Endothelial cell of umbilical vein (primary cell): ENCODE measurements at regions not wholly inside any gene's neighbourhood (a gene's known extent, or its start where the extent isn't known, plus 50 kb on each side); places are given as distances from the start of the nearest gene placed in this dataset.

ENCODE experiments used
- BruUV-seq: library from RNA; stranded (reverse); fragments of 400-500 nt; replicated peaks from 2 replicates; lab custom pipeline; 2021; lab: Mats Ljungman, UMichigan
- CTCF ChIA-PET: fragments of 300-600, 350-600 bp; sonication (Branson Sonifier 250); formaldehyde crosslinking; loops from one replicate; lab custom pipeline; 2021; ENCODE audit warnings: antibody characterized with exemption, inconsistent platforms; lab: Charles Lee
- POLR2A ChIA-PET: fragments of 300-600, 350-600 bp; sonication (Branson Sonifier 250); formaldehyde crosslinking; loops from one replicate; lab custom pipeline; 2021; ENCODE audit warnings: antibody characterized with exemption, inconsistent platforms; lab: Charles Lee
- DNase-seq: peaks from one replicate; pipeline ENCODE4 v3.0.0-alpha.2; 2011; ENCODE audit warnings: low read depth, low spot score
- FAIRE-seq: peaks from 2 replicates; lab custom pipeline; 2011; peaks lifted over from hg19 to GRCh38; lab: Jason Lieb, UNC
- H2AFZ ChIP-seq: 2 replicates; pipeline ENCODE4 v1.6.0; 2012; ENCODE audit warnings: low read depth, low read length, control low read depth, inconsistent platforms
- H3K27ac ChIP-seq: 2 replicates; pipeline ENCODE4 v1.5.1; 2011; ENCODE audit warnings: low read depth, mild to moderate bottlenecking, control low read depth, low read length, moderate library complexity; ENCODE audit not compliant: insufficient read depth
- H3K27me3 ChIP-seq, 2 experiments: 2 replicates each; pipeline versions ENCODE4 v1.6.0 to v1.6.1; 2011; ENCODE audit warnings: low read length in 2 of 2, mixed read lengths in 1 of 2; ENCODE audit not compliant: control insufficient read depth in 2 of 2, insufficient read depth in 2 of 2
- H3K36me3 ChIP-seq, 2 experiments: 2 replicates in 1 of 2; 3 replicates in 1 of 2; pipeline ENCODE4 v1.5.1; 2011; ENCODE audit warnings: low read length in 2 of 2, mild to moderate bottlenecking in 1 of 2, moderate library complexity in 1 of 2; ENCODE audit not compliant: control insufficient read depth in 2 of 2, insufficient read depth in 2 of 2; ENCODE audit errors: extremely low read depth in 1 of 2
- H3K4me1 ChIP-seq: 3 replicates; pipeline ENCODE4 v1.5.1; 2011; ENCODE audit warnings: mild to moderate bottlenecking, low read length; ENCODE audit not compliant: control insufficient read depth, insufficient read depth; ENCODE audit errors: extremely low read depth
- H3K4me2 ChIP-seq: 2 replicates; pipeline ENCODE4 v1.6.1; 2011; ENCODE audit warnings: low read length, control low read depth, mixed read lengths; ENCODE audit not compliant: insufficient read depth
- H3K4me3 ChIP-seq, 3 experiments: fragments of 200-600 bp in 1 of 3; sonication (generic), shearing (Covaris generic) in 1 of 3; replicated peaks in 1 of 3; 2 replicates each; pipeline ENCODE4 v1.5.1; 2011 to 2016; ENCODE audit warnings: control low read depth in 3 of 3, low read length in 3 of 3, mild to moderate bottlenecking in 2 of 3, inconsistent platforms in 1 of 3, low read depth in 1 of 3, moderate library complexity in 1 of 3; ENCODE audit not compliant: insufficient read depth in 1 of 3
- H3K79me2 ChIP-seq: 2 replicates; pipeline ENCODE4 v1.6.0; 2012; ENCODE audit warnings: low read length, inconsistent platforms; ENCODE audit not compliant: control insufficient read depth, insufficient read depth
- H3K9ac ChIP-seq: replicated peaks from 2 replicates; pipeline ENCODE3; 2011; ENCODE audit warnings: low read length, control low read depth; ENCODE audit not compliant: insufficient read depth; ENCODE audit errors: extremely low read depth
- H3K9me1 ChIP-seq: replicated peaks from 3 replicates; pipeline ENCODE4 v1.6.0; 2011; ENCODE audit warnings: mild to moderate bottlenecking, low read length; ENCODE audit not compliant: control insufficient read depth, insufficient read depth; ENCODE audit errors: extremely low read depth
- H3K9me3 ChIP-seq: replicated peaks from 2 replicates; pipeline ENCODE4 v1.5.1; 2012; ENCODE audit warnings: low read length, inconsistent platforms; ENCODE audit not compliant: control insufficient read depth, insufficient read depth
- H4K20me1 ChIP-seq: replicated peaks from 2 replicates; pipeline ENCODE3; 2011; ENCODE audit warnings: mild to moderate bottlenecking, low read length; ENCODE audit not compliant: control insufficient read depth, insufficient read depth; ENCODE audit errors: extremely low read depth
- CTCF ChIP-seq, 2 donors: IDR thresholded peaks; 1 replicate in 1 of 2; 2 replicates in 1 of 2; pipeline ENCODE4 v1.5.1; 2011; ENCODE audit warnings: low read length in 2 of 2, mild to moderate bottlenecking in 2 of 2, moderate library complexity in 2 of 2, control low read depth in 1 of 2, inconsistent platforms in 1 of 2, low read depth in 1 of 2; ENCODE audit not compliant: insufficient read depth in 1 of 2; ENCODE audit errors: extremely low read depth in 1 of 2
- EZH2 ChIP-seq: IDR thresholded peaks from 2 replicates; pipeline ENCODE4 v1.6.1; 2012; ENCODE audit warnings: borderline replicate concordance, low read depth, mild to moderate bottlenecking, moderate library complexity, low read length, inconsistent platforms; ENCODE audit not compliant: severe bottlenecking
- FOS ChIP-seq: IDR thresholded peaks from 2 replicates; pipeline ENCODE4 v1.6.1; 2011; ENCODE audit warnings: mild to moderate bottlenecking, low read length, moderate library complexity, borderline replicate concordance; ENCODE audit not compliant: insufficient read depth
- GATA2 ChIP-seq: IDR thresholded peaks from 2 replicates; pipeline ENCODE4 v1.7.0; 2011; ENCODE audit warnings: low read depth, mild to moderate bottlenecking, moderate library complexity, mixed read lengths, low read length; ENCODE audit not compliant: insufficient read length, insufficient read depth
- JUN ChIP-seq: IDR thresholded peaks from 2 replicates; pipeline ENCODE4 v1.6.1; 2011; ENCODE audit warnings: borderline replicate concordance, low read depth; ENCODE audit not compliant: insufficient read length, insufficient read depth
- MAX ChIP-seq: IDR thresholded peaks from 2 replicates; pipeline ENCODE4 v1.6.1; 2011; ENCODE audit not compliant: insufficient read depth, insufficient read length
- POLR2A ChIP-seq: IDR thresholded peaks from 2 replicates; pipeline ENCODE4 v1.6.1; 2012; ENCODE audit warnings: low read depth, mild to moderate bottlenecking, control low read depth, low read length
- POLR2AphosphoS5 ChIP-seq: IDR thresholded peaks from 2 replicates; pipeline ENCODE4 v1.6.1; 2012; ENCODE audit warnings: low read depth, mild to moderate bottlenecking, control low read depth, low read length, moderate library complexity; ENCODE audit not compliant: insufficient read depth
- dilution Hi-C: fragments of 300-500 bp; cut with MboI; formaldehyde crosslinking; loops from one replicate; pipeline ENCODE4 v1.15.0; 2019; ENCODE audit warnings: low sequenced_read_pairs; ENCODE audit not compliant: extremely low pct_ligation_motif_present
- intact Hi-C: fragments of 100-400 bp; cut with micrococcal nuclease; formaldehyde crosslinking; loops from one replicate; pipeline ENCODE4 v1.10.0; 2022

GRCh38 chr1:239870194-239870593 lies 221.5 kb upstream of the FMN2 start:
- no peak overlapping the region for H3K4me3 ChIP-seq
- no peak for DNase-seq
- intact Hi-C loops, result no loop called here
- no peak overlapping the region for H3K4me2 ChIP-seq
- no peaks in the 10 kb centered on the region for H3K36me3 ChIP-seq
- CTCF ChIA-PET, result no interaction called here
- no peaks in the 10 kb centered on the region for H3K4me1 ChIP-seq
- peaks cover 2% of the 10 kb centered on the region for H3K9me3 ChIP-seq
- BruUV-seq, result no TSS peak
- dilution Hi-C loops, result no loop called here
- H3K27me3 ChIP-seq, result no peaks in the 10 kb centered on the region
- no peaks in the 10 kb centered on the region for H3K9me1 ChIP-seq
- H3K27ac ChIP-seq, result no peak overlapping the region
- POLR2A ChIA-PET, result no interaction called here
- no peaks in the 10 kb centered on the region for H3K79me2 ChIP-seq
- FAIRE-seq, result no peak
- H2AFZ ChIP-seq, result no peak overlapping the region
- TF ChIP-seq CTCF (IDR thresholded peaks at IDR 0.05; ENCODE audit: extremely low read depth in 1 of 2, insufficient read depth in 1 of 2, low read depth in 1 of 2, low read length in 2 of 2), result no peak
- TF ChIP-seq MAX, result no peak
- TF ChIP-seq POLR2A, result no peak
- no peak for TF ChIP-seq FOS
- TF ChIP-seq POLR2AphosphoS5, result no peak
- TF ChIP-seq JUN, result no peak
- no peak for TF ChIP-seq EZH2
- no peak for TF ChIP-seq GATA2
- H4K20me1 ChIP-seq, result no peaks in the 10 kb centered on the region
- no peak overlapping the region for H3K9ac ChIP-seq
